Neuronal stem cell (in vitro differentiated cells): ENCODE measurements at regions not wholly inside any gene's neighbourhood (a gene's known extent, or its start where the extent isn't known, plus 50 kb on each side); places are given as distances from the start of the nearest gene placed in this dataset.

Experiments
- DNase-seq: peaks from one replicate; pipeline ENCODE4 v3.0.0-alpha.2; 2013; ENCODE audit warnings: low spot score
- H2AFZ ChIP-seq: one replicate; pipeline ENCODE4 v1.6.1; 2013; ENCODE audit warnings: mild to moderate bottlenecking, low read length, inconsistent platforms
- H2AK5ac ChIP-seq: 2 replicates; pipeline ENCODE4 v1.6.1; 2013; ENCODE audit warnings: low read depth, mild to moderate bottlenecking, inconsistent platforms, low read length, moderate library complexity, mixed read lengths
- H2BK120ac ChIP-seq: 2 replicates; pipeline ENCODE4 v1.6.1; 2013; ENCODE audit warnings: low read depth, mild to moderate bottlenecking, inconsistent platforms, low read length, moderate library complexity, mixed read lengths
- H2BK12ac ChIP-seq: one replicate; pipeline ENCODE4 v1.6.1; 2013; ENCODE audit warnings: low read length, inconsistent platforms
- H2BK15ac ChIP-seq: 2 replicates; pipeline ENCODE4 v1.6.1; 2013; ENCODE audit warnings: mild to moderate bottlenecking, low read length, inconsistent platforms, mixed read lengths
- H2BK5ac ChIP-seq: one replicate; pipeline ENCODE4 v1.6.1; 2013; ENCODE audit warnings: inconsistent platforms, mild to moderate bottlenecking, low read length, moderate library complexity
- H3K14ac ChIP-seq: one replicate; pipeline ENCODE4 v1.6.1; 2013; ENCODE audit warnings: low read length, inconsistent platforms
- H3K18ac ChIP-seq: 2 replicates; pipeline ENCODE4 v1.6.1; 2013; ENCODE audit warnings: low read length, inconsistent platforms
- H3K23ac ChIP-seq: 2 replicates; pipeline ENCODE4 v1.6.1; 2013; ENCODE audit warnings: low read depth, mild to moderate bottlenecking, mixed read lengths, low read length, inconsistent platforms; ENCODE audit not compliant: poor library complexity
- H3K27ac ChIP-seq: replicated peaks from 3 replicates; pipeline ENCODE4 v1.5.1; 2013; ENCODE audit warnings: low read length, inconsistent platforms
- H3K27me3 ChIP-seq, 3 experiments: 2 replicates each; pipeline ENCODE4 v1.6.1; 2013; ENCODE audit warnings: low read length in 3 of 3, mild to moderate bottlenecking in 2 of 3, inconsistent platforms in 1 of 3, low read depth in 1 of 3, mixed read lengths in 1 of 3, moderate library complexity in 1 of 3; ENCODE audit not compliant: control insufficient read depth in 3 of 3, insufficient read depth in 3 of 3
- H3K36me3 ChIP-seq, 2 donors: replicated peaks in 1 of 2; 2 replicates each; pipeline ENCODE4 v1.6.1; 2013; ENCODE audit warnings: low read length in 2 of 2; ENCODE audit not compliant: control insufficient read depth in 2 of 2, insufficient read depth in 2 of 2
- H3K4ac ChIP-seq: 2 replicates; pipeline ENCODE4 v1.6.1; 2013; ENCODE audit warnings: inconsistent platforms, mild to moderate bottlenecking, low read length, moderate library complexity
- H3K4me1 ChIP-seq, 2 donors: 1 replicate in 1 of 2; 2 replicates in 1 of 2; pipeline ENCODE4 v1.6.1; 2013; ENCODE audit warnings: low read length in 2 of 2, low read depth in 1 of 2; ENCODE audit not compliant: control insufficient read depth in 2 of 2, insufficient read depth in 1 of 2
- H3K4me2 ChIP-seq: one replicate; pipeline ENCODE4 v1.6.1; 2013; ENCODE audit warnings: mild to moderate bottlenecking, low read length, inconsistent platforms; ENCODE audit not compliant: insufficient read depth, poor library complexity, severe bottlenecking
- H3K4me3 ChIP-seq, 2 donors: 2 replicates each; pipeline ENCODE4 v1.5.1; 2013; ENCODE audit warnings: low read length in 2 of 2, mild to moderate bottlenecking in 2 of 2, inconsistent platforms in 1 of 2, moderate library complexity in 1 of 2
- H3K79me1 ChIP-seq: one replicate; pipeline ENCODE4 v1.6.1; 2013; ENCODE audit warnings: low read depth, mild to moderate bottlenecking, inconsistent platforms, low read length, moderate library complexity
- H3K9ac ChIP-seq: one replicate; pipeline ENCODE4 v1.6.1; 2013; ENCODE audit warnings: mild to moderate bottlenecking, low read depth, low read length, inconsistent platforms; ENCODE audit not compliant: poor library complexity
- H3K9me3 ChIP-seq, 2 donors: replicated peaks in 1 of 2; 2 replicates each; pipeline versions ENCODE3 to v1.6.1; 2013; ENCODE audit warnings: low read length in 2 of 2, mild to moderate bottlenecking in 2 of 2, inconsistent platforms in 1 of 2, low read depth in 1 of 2, mixed read lengths in 1 of 2, moderate library complexity in 1 of 2; ENCODE audit not compliant: control insufficient read depth in 2 of 2, insufficient read depth in 1 of 2
- H4K8ac ChIP-seq: one replicate; pipeline ENCODE4 v1.6.1; 2013; ENCODE audit warnings: low read depth, mild to moderate bottlenecking, inconsistent platforms, low read length, moderate library complexity
- H4K91ac ChIP-seq: one replicate; pipeline ENCODE4 v1.6.1; 2013; ENCODE audit warnings: low read length, low read depth, mild to moderate bottlenecking, inconsistent platforms; ENCODE audit not compliant: poor library complexity
- WGBS, 2 donors: extraction: QIAGEN DNeasy Blood & Tissue Kit; methylation state at CpG; one replicate each; pipeline ENCODE4 v1.1.7; 2013; ENCODE audit warnings: missing lambda C conversion rate in 2 of 2, mixed read lengths in 1 of 2; ENCODE audit not compliant: insufficient read length in 2 of 2, insufficient replicate concordance in 1 of 2; ENCODE audit errors: extremely low coverage in 2 of 2; 5-methylcytosine and 5-hydroxymethylcytosine counted together

GRCh38 chr20:57967364-57967763 lies 257.5 kb upstream of the PMEPA1 start:
- Histone ChIP-seq H3K9me3 (no peaks in the 10 kb centered on the region), H2BK120ac (no peak overlapping the region), H3K4ac (no peak overlapping the region), H3K23ac (no peak overlapping the region), H3K79me1 (no peaks in the 10 kb centered on the region), H3K4me2 (no peak overlapping the region), H2AK5ac (no peak overlapping the region), H3K4me3 (no peak overlapping the region), H4K91ac (no peak overlapping the region), H3K14ac (no peak overlapping the region), H3K9ac (no peak overlapping the region), H2BK5ac (no peak overlapping the region), H2BK15ac (no peak overlapping the region), H3K18ac (no peak overlapping the region), H2BK12ac (no peak overlapping the region), H3K36me3 (no peaks in the 10 kb centered on the region), H3K27ac (no peak overlapping the region), H3K4me1 (peaks cover 0 to 3% of the 10 kb centered on the region in 2 donors), H4K8ac (no peak overlapping the region), H2AFZ (no peak overlapping the region), H3K27me3 (peaks cover 0 to 4% (median 0%) of the 10 kb centered on the region in 3 experiments)
- DNase-seq = no peak
- WGBS, 2 donors = no CpG with 5 or more reads among the region's 10 CpGs

GRCh38 chr20:57966620-57967019 lies 256.8 kb upstream of the PMEPA1 start:
- Histone ChIP-seq H2BK15ac (no peak overlapping the region), H3K4me2 (no peak overlapping the region), H2AFZ (no peak overlapping the region), H2AK5ac (no peak overlapping the region), H3K27me3 (peaks cover 0 to 4% (median 0%) of the 10 kb centered on the region in 3 experiments), H3K9me3 (no peaks in the 10 kb centered on the region), H2BK12ac (no peak overlapping the region), H3K36me3 (no peaks in the 10 kb centered on the region), H3K27ac (no peak overlapping the region), H3K79me1 (no peaks in the 10 kb centered on the region), H3K4ac (no peak overlapping the region), H3K18ac (no peak overlapping the region), H3K14ac (no peak overlapping the region), H4K91ac (no peak overlapping the region), H4K8ac (no peak overlapping the region), H2BK120ac (no peak overlapping the region), H3K4me1 (peaks cover 0 to 3% of the 10 kb centered on the region in 2 donors), H3K9ac (no peak overlapping the region), H2BK5ac (no peak overlapping the region), H3K4me3 (no peak overlapping the region), H3K23ac (no peak overlapping the region)
- WGBS, 2 donors = no CpG with 5 or more reads among the region's 5 CpGs
- no peak for DNase-seq

- no peak overlapping the region for H3K14ac ChIP-seq
- peak overlapping the region; percentile 67 for H4K8ac ChIP-seq
- H2BK5ac ChIP-seq = no peak overlapping the region
- H3K36me3 ChIP-seq = no peaks in the 10 kb centered on the region
- H4K91ac ChIP-seq = no peak overlapping the region
- H3K79me1 ChIP-seq = no peaks in the 10 kb centered on the region
- no peak overlapping the region for H3K4me3 ChIP-seq
- H3K9me3 ChIP-seq = no peaks in the 10 kb centered on the region
- peak overlapping the region; percentile 48 for H2AK5ac ChIP-seq
- no peak overlapping the region for H3K18ac ChIP-seq
- no peak overlapping the region for H3K4me2 ChIP-seq
- H2AFZ ChIP-seq = no peak overlapping the region
- no peak overlapping the region for H3K4ac ChIP-seq
- H2BK12ac ChIP-seq = no peak overlapping the region
- H3K27me3 ChIP-seq = peaks cover 0 to 6% (median 0%) of the 10 kb centered on the region in 3 experiments
- H2BK120ac ChIP-seq = no peak overlapping the region
- no CpG with 5 or more reads among the region's 11 CpGs for WGBS, 2 donors
- no peak overlapping the region for H3K23ac ChIP-seq
- no peak overlapping the region for H3K9ac ChIP-seq
- no peak overlapping the region for H3K27ac ChIP-seq
- H3K4me1 ChIP-seq = peaks cover 0 to 3% of the 10 kb centered on the region in 2 donors
- DNase-seq = no peak
- no peak overlapping the region for H2BK15ac ChIP-seq
Measured at GRCh38 chr20:57965441-57965840, 255.6 kb upstream of the PMEPA1 start.

- H3K4me3 ChIP-seq = no peak overlapping the region
- H3K27me3 ChIP-seq = peaks cover 0 to 10% (median 0%) of the 10 kb centered on the region in 3 experiments
- H3K18ac ChIP-seq = no peak overlapping the region
- H2BK12ac ChIP-seq = no peak overlapping the region
- H3K9ac ChIP-seq = no peak overlapping the region
- no peaks in the 10 kb centered on the region for H3K79me1 ChIP-seq
- H3K23ac ChIP-seq = no peak overlapping the region
- DNase-seq = no peak
- H2AFZ ChIP-seq = no peak overlapping the region
- no peak overlapping the region for H4K8ac ChIP-seq
- H3K14ac ChIP-seq = no peak overlapping the region
- no peak overlapping the region for H2BK120ac ChIP-seq
- peaks cover 0 to 3% of the 10 kb centered on the region in 2 donors for H3K4me1 ChIP-seq
- no peak overlapping the region for H2AK5ac ChIP-seq
- H3K4me2 ChIP-seq = no peak overlapping the region
- no peaks in the 10 kb centered on the region for H3K9me3 ChIP-seq
- H3K36me3 ChIP-seq = no peaks in the 10 kb centered on the region
- H3K27ac ChIP-seq = no peak overlapping the region
- no peak overlapping the region for H3K4ac ChIP-seq
- no peak overlapping the region for H4K91ac ChIP-seq
- no peak overlapping the region for H2BK5ac ChIP-seq
- no peak overlapping the region for H2BK15ac ChIP-seq
- WGBS, 2 donors = no CpG with 5 or more reads among the region's 15 CpGs
Measured at GRCh38 chr20:57964011-57964862, 254.4 kb upstream of the PMEPA1 start.
